ENCODE measurements at regions not wholly inside any gene's neighbourhood (a gene's known extent, or its start where the extent isn't known, plus 50 kb on each side); places are given as distances from the start of the nearest gene placed in this dataset.
A peak's percentile ranks its signal among the peaks of the same experiment; 100 is the strongest.

- no peaks in the 10 kb centered on the region for H3K36me3 Mint-ChIP-seq
- no peak for ATAC-seq
These were observed 141.5 kb downstream of the VEGFA start for GRCh38 chr6:43911354-43912115.

GRCh38 chr6:43910638-43911353 is 140.8 kb downstream of the VEGFA start:
- H3K9me3 Mint-ChIP-seq: no peaks in the 10 kb centered on the region
- ATAC-seq (no peak), DNase-seq (ENCODE audit: low spot score in 2 of 2) (no peak)
- no peaks in the 10 kb centered on the region for H3K36me3 Mint-ChIP-seq
- no peak overlapping the region for H3K27ac Mint-ChIP-seq

More at GRCh38 chr6:43911354-43912115, 141.5 kb downstream of the VEGFA start:
- DNase-seq (ENCODE audit: low spot score in 2 of 2): no peak
- no peaks in the 10 kb centered on the region for H3K9me3 Mint-ChIP-seq
- no peak overlapping the region for H3K27ac Mint-ChIP-seq

GRCh38 chr6:43910149-43910637 is 140.2 kb downstream of the VEGFA start:
- Mint-ChIP-seq H3K27ac (no peak overlapping the region), H3K36me3 (no peaks in the 10 kb centered on the region), H3K9me3 (no peaks in the 10 kb centered on the region)
- ATAC-seq (no peak), DNase-seq (ENCODE audit: low spot score in 2 of 2) (no peak)

GRCh38 chr6:43909474-43910148 is 139.6 kb downstream of the VEGFA start:
- H3K9me3 Mint-ChIP-seq: no peaks in the 10 kb centered on the region
- no peak overlapping the region for H3K27ac Mint-ChIP-seq
- H3K36me3 Mint-ChIP-seq: no peaks in the 10 kb centered on the region
- no peak for DNase-seq (ENCODE audit: low spot score in 2 of 2)
- ATAC-seq: no peak

- ATAC-seq: no peak
- H3K36me3 Mint-ChIP-seq: no peaks in the 10 kb centered on the region
These were observed 137.9 kb downstream of the VEGFA start for GRCh38 chr6:43907789-43908472.

GRCh38 chr6:43907312-43907711 is 137.3 kb downstream of the VEGFA start:
- no peak for ATAC-seq
- H3K27ac Mint-ChIP-seq: no peak overlapping the region

More at GRCh38 chr6:43907789-43908472, 137.9 kb downstream of the VEGFA start:
- no peaks in the 10 kb centered on the region for H3K9me3 Mint-ChIP-seq
- DNase-seq (ENCODE audit: low spot score in 2 of 2): no peak
- peak overlapping the region in 1 of 2 donors; percentile 47 for H3K27ac Mint-ChIP-seq

GRCh38 chr6:43904311-43905123 is 134.5 kb downstream of the VEGFA start:
- no peak for ATAC-seq
- Mint-ChIP-seq H3K9me3 (no peaks in the 10 kb centered on the region), H3K27ac (no peak overlapping the region), H3K36me3 (no peaks in the 10 kb centered on the region)
- no peak for DNase-seq (ENCODE audit: low spot score in 2 of 2)

More at GRCh38 chr6:43907312-43907711, 137.3 kb downstream of the VEGFA start:
- DNase-seq (ENCODE audit: low spot score in 2 of 2): no peak
- Mint-ChIP-seq H3K36me3 (no peaks in the 10 kb centered on the region), H3K9me3 (no peaks in the 10 kb centered on the region)

GRCh38 chr6:43903739-43904290 is 133.8 kb downstream of the VEGFA start:
- H3K27ac Mint-ChIP-seq: no peak overlapping the region
- no peaks in the 10 kb centered on the region for H3K9me3 Mint-ChIP-seq
- DNase-seq (ENCODE audit: low spot score in 2 of 2) (no peak), ATAC-seq (no peak)
- no peaks in the 10 kb centered on the region for H3K36me3 Mint-ChIP-seq

GRCh38 chr6:43901733-43902230 is 131.8 kb downstream of the VEGFA start:
- no peak overlapping the region for H3K27ac Mint-ChIP-seq
- H3K36me3 Mint-ChIP-seq: no peaks in the 10 kb centered on the region
- ATAC-seq (no peak), DNase-seq (ENCODE audit: low spot score in 2 of 2) (no peak)
- H3K9me3 Mint-ChIP-seq: no peaks in the 10 kb centered on the region

GRCh38 chr6:43900916-43901732 is 131.1 kb downstream of the VEGFA start:
- ATAC-seq (no peak), DNase-seq (ENCODE audit: low spot score in 2 of 2) (no peak)
- no peaks in the 10 kb centered on the region for H3K9me3 Mint-ChIP-seq
- no peaks in the 10 kb centered on the region for H3K36me3 Mint-ChIP-seq
- peak overlapping the region in 1 of 2 donors; percentile 33 for H3K27ac Mint-ChIP-seq

GRCh38 chr6:43900560-43900915 is 130.5 kb downstream of the VEGFA start:
- no peak for ATAC-seq
- DNase-seq (ENCODE audit: low spot score in 2 of 2): no peak
- H3K9me3 Mint-ChIP-seq: no peaks in the 10 kb centered on the region
- H3K27ac Mint-ChIP-seq: no peak overlapping the region
- H3K36me3 Mint-ChIP-seq: no peaks in the 10 kb centered on the region

- ATAC-seq: no peak
- Mint-ChIP-seq H3K36me3 (no peaks in the 10 kb centered on the region), H3K9me3 (no peaks in the 10 kb centered on the region), H3K27ac (no peak overlapping the region)
- DNase-seq (ENCODE audit: low spot score in 2 of 2): no peak
These were observed 129.8 kb downstream of the VEGFA start for GRCh38 chr6:43899830-43900229.

- H3K27ac Mint-ChIP-seq: no peak overlapping the region
These were observed 128.5 kb downstream of the VEGFA start for GRCh38 chr6:43898358-43899131.

GRCh38 chr6:43897571-43898302 is 127.7 kb downstream of the VEGFA start:
- no peak for DNase-seq (ENCODE audit: low spot score in 2 of 2)
- no peak for ATAC-seq
- Mint-ChIP-seq H3K36me3 (no peaks in the 10 kb centered on the region), H3K27ac (no peak overlapping the region), H3K9me3 (no peaks in the 10 kb centered on the region)

More at GRCh38 chr6:43898358-43899131, 128.5 kb downstream of the VEGFA start:
- no peaks in the 10 kb centered on the region for H3K36me3 Mint-ChIP-seq
- no peaks in the 10 kb centered on the region for H3K9me3 Mint-ChIP-seq
- ATAC-seq (no peak), DNase-seq (ENCODE audit: low spot score in 2 of 2) (no peak)
